HG02884 (cell line): ENCODE measurements at regions not wholly inside any gene's neighbourhood (a gene's known extent, or its start where the extent isn't known, plus 50 kb on each side); places are given as distances from the start of the nearest gene placed in this dataset.
"Not testable (repeated sequence)": the region's sequence is repeated elsewhere in the genome, so short reads cannot be mapped to it uniquely, and the experiment has no call there.

Experiments used
- ATAC-seq: cut with Tn5 transposase; IDR thresholded peaks from one replicate; pipeline ENCODE4 v1.9.1; 2021; ENCODE audit warnings: mild to moderate bottlenecking, moderate library complexity; ENCODE audit not compliant: unreplicated experiment

- ATAC-seq, result no peak
Observed at GRCh38 chr10:124248056-124249045, 155.0 kb upstream of the CHST15 start.

GRCh38 chr10:124245806-124246440 is 152.5 kb upstream of the CHST15 start:
- no peak for ATAC-seq

GRCh38 chr10:124245191-124245590 is 151.8 kb upstream of the CHST15 start:
- ATAC-seq, result no peak

GRCh38 chr10:124244256-124244877 is 151.0 kb upstream of the CHST15 start:
- no peak for ATAC-seq

- no peak for ATAC-seq
Observed at GRCh38 chr10:124243702-124244121, 150.3 kb upstream of the CHST15 start.

GRCh38 chr10:124242791-124243190 is 149.4 kb upstream of the CHST15 start:
- no peak for ATAC-seq

- no peak for ATAC-seq
Observed at GRCh38 chr10:124242365-124242764, 149.0 kb upstream of the CHST15 start.

GRCh38 chr10:124241510-124241909 is 148.1 kb upstream of the CHST15 start:
- not testable (repeated sequence) for ATAC-seq

- ATAC-seq, result no peak
Observed at GRCh38 chr10:124240839-124241291, 147.5 kb upstream of the CHST15 start.

- ATAC-seq, result no peak
Observed at GRCh38 chr10:124239696-124240095, 146.3 kb upstream of the CHST15 start.

- ATAC-seq, result no peak
Observed at GRCh38 chr10:124239134-124239533, 145.7 kb upstream of the CHST15 start.

GRCh38 chr10:124238367-124238766 is 145.0 kb upstream of the CHST15 start:
- no peak for ATAC-seq

GRCh38 chr10:124237282-124237961 is 144.0 kb upstream of the CHST15 start:
- ATAC-seq, result no peak

GRCh38 chr10:124236816-124237215 is 143.4 kb upstream of the CHST15 start:
- no peak for ATAC-seq

- ATAC-seq, result no peak
Observed at GRCh38 chr10:124236136-124236535, 142.7 kb upstream of the CHST15 start.

GRCh38 chr10:124235232-124235631 is 141.8 kb upstream of the CHST15 start:
- no peak for ATAC-seq

- ATAC-seq, result no peak
Observed at GRCh38 chr10:124233546-124234138, 140.2 kb upstream of the CHST15 start.

- ATAC-seq, result no peak
Observed at GRCh38 chr10:124232686-124233545, 139.5 kb upstream of the CHST15 start.
